HG03469 (cell line): ENCODE measurements at regions not wholly inside any gene's neighbourhood (a gene's known extent, or its start where the extent isn't known, plus 50 kb on each side); places are given as distances from the start of the nearest gene placed in this dataset.
A peak's percentile ranks its signal among the peaks of the same experiment; 100 is the strongest.

Experiments
- ATAC-seq: cut with Tn5 transposase; IDR thresholded peaks from one replicate; pipeline ENCODE4 v1.9.1; 2021; ENCODE audit warnings: mild to moderate bottlenecking, moderate library complexity, moderate number of reproducible peaks; ENCODE audit not compliant: unreplicated experiment

GRCh38 chr9:99430301-99430700 is 208.2 kb downstream of the SEC61B start:
- no peak for ATAC-seq

- no peak for ATAC-seq
Observed at GRCh38 chr9:99431103-99431502, 209.0 kb downstream of the SEC61B start.

- no peak for ATAC-seq
Observed at GRCh38 chr9:99432075-99432474, 210.0 kb downstream of the SEC61B start.

GRCh38 chr9:99433095-99433494 is 211.0 kb downstream of the SEC61B start:
- ATAC-seq: no peak

- peak; percentile 98 for ATAC-seq
Observed at GRCh38 chr9:99433555-99433954, 211.5 kb downstream of the SEC61B start.

- no peak for ATAC-seq
Observed at GRCh38 chr9:99436616-99437015, 214.5 kb downstream of the SEC61B start.

- no peak for ATAC-seq
Observed at GRCh38 chr9:99437145-99437544, 215.1 kb downstream of the SEC61B start.

- ATAC-seq: no peak
Observed at GRCh38 chr9:99438596-99438995, 216.5 kb downstream of the SEC61B start.

GRCh38 chr9:99441829-99442228 is 219.7 kb downstream of the SEC61B start:
- ATAC-seq: no peak

- no peak for ATAC-seq
Observed at GRCh38 chr9:99445371-99445891, 223.3 kb downstream of the SEC61B start.

- no peak for ATAC-seq
Observed at GRCh38 chr9:99445920-99446319, 223.8 kb downstream of the SEC61B start.

- no peak for ATAC-seq
Observed at GRCh38 chr9:99447951-99448350, 225.9 kb downstream of the SEC61B start.

GRCh38 chr9:99449726-99450125 is 227.6 kb downstream of the SEC61B start:
- ATAC-seq: no peak

GRCh38 chr9:99451112-99451606 is 229.1 kb downstream of the SEC61B start:
- no peak for ATAC-seq

GRCh38 chr9:99457406-99457805 is 235.3 kb downstream of the SEC61B start:
- ATAC-seq: no peak

- ATAC-seq: no peak
Observed at GRCh38 chr9:99457981-99458380, 235.9 kb downstream of the SEC61B start.

GRCh38 chr9:99459919-99460318 is 237.8 kb downstream of the SEC61B start:
- ATAC-seq: no peak

- no peak for ATAC-seq
Observed at GRCh38 chr9:99463131-99463530, 241.0 kb downstream of the SEC61B start.

GRCh38 chr9:99464568-99464967 is 242.5 kb downstream of the SEC61B start:
- no peak for ATAC-seq

GRCh38 chr9:99465231-99465907 is 243.3 kb downstream of the SEC61B start:
- no peak for ATAC-seq

- no peak for ATAC-seq
Observed at GRCh38 chr9:99466104-99466503, 244.0 kb downstream of the SEC61B start.

GRCh38 chr9:99466781-99467180 is 244.7 kb downstream of the SEC61B start:
- no peak for ATAC-seq

- ATAC-seq: no peak
Observed at GRCh38 chr9:99471033-99471432, 249.0 kb downstream of the SEC61B start.
